ENCODE measurements at regions not wholly inside any gene's neighbourhood (a gene's known extent, or its start where the extent isn't known, plus 50 kb on each side); places are given as distances from the start of the nearest gene placed in this dataset.

DNA sequence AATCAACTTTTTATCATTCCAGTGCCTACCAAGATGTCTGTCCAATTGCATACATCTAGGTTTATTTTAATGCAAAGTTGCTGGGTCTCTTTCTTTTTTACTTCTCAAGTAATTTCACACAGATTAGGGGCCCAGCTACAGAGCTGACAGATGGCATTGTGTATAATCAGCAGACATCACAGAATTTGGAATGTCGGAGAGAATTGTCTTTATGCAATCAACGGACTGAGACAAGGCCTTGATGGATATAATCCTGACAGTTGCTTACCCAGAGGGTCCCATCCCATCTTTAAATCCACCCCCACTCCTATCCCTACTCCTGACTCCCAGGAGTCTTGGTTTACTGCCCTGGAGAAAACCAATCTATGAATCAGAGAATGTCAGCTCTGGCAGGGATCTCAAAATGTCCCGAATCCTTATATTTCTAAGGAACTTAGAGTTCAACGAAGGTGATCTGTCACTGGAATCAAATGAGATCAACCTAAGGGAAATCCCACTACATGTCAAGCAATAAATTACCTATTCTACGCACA is 142.0 kb downstream of the LRATD1 start:
- TF ChIP-seq, protein P1, sequence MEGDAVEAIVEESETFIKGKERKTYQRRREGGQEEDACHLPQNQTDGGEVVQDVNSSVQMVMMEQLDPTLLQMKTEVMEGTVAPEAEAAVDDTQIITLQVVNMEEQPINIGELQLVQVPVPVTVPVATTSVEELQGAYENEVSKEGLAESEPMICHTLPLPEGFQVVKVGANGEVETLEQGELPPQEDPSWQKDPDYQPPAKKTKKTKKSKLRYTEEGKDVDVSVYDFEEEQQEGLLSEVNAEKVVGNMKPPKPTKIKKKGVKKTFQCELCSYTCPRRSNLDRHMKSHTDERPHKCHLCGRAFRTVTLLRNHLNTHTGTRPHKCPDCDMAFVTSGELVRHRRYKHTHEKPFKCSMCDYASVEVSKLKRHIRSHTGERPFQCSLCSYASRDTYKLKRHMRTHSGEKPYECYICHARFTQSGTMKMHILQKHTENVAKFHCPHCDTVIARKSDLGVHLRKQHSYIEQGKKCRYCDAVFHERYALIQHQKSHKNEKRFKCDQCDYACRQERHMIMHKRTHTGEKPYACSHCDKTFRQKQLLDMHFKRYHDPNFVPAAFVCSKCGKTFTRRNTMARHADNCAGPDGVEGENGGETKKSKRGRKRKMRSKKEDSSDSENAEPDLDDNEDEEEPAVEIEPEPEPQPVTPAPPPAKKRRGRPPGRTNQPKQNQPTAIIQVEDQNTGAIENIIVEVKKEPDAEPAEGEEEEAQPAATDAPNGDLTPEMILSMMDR (IDR thresholded peaks at IDR 0.05), result no peak
- TF ChIP-seq POLR2A (IDR thresholded peaks at IDR 0.05), result no peak
